ENCODE measurements at regions not wholly inside any gene's neighbourhood (a gene's known extent, or its start where the extent isn't known, plus 50 kb on each side); places are given as distances from the start of the nearest gene placed in this dataset.

DNA sequence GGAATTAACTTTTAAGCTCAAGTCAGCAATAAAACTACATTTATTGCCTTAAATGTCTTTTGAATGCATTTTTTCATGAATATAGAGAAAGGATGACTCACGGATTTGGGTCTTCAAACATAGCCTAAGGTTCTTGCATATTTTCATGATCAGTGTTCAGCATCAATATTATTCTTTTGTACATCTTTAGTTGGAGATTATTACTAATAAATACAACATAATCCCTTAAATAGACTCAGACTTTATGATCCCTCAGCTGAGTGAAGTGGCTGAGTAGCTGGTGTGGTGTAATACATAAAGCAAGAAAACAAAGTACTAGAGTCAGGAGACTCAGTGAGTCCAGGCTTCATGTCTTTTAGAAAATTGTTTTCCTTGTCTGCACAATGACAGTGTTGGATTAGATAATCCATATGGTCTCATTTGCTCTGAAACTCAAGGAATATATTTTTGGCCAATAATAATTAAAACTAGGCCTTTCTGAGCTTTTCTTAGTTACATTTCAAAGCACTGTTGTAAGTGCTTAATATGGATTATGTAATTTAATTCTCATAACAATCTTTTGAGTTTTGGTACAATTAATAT lies 78.3 kb upstream of the UNC5C start:
- H3K4me3 ChIP-seq (replicated peaks; ENCODE audit: insufficient read depth, low read length), result no peak overlapping the region
- DNase-seq (ENCODE audit: low read depth in 1 of 2, low spot score in 1 of 2), result no peak
- no peaks in the 10 kb centered on the region for H3K27me3 ChIP-seq (ENCODE audit: insufficient read depth, poor library complexity, severe bottlenecking)
- no peak overlapping the region for H3K27ac ChIP-seq (replicated peaks)
- TF ChIP-seq POLR2AphosphoS5 (IDR thresholded peaks at IDR 0.05; ENCODE audit: low read depth), result no peak
- TF ChIP-seq SPI1 (IDR thresholded peaks at IDR 0.05; ENCODE audit: borderline replicate concordance, low read depth), result no peak

DNA sequence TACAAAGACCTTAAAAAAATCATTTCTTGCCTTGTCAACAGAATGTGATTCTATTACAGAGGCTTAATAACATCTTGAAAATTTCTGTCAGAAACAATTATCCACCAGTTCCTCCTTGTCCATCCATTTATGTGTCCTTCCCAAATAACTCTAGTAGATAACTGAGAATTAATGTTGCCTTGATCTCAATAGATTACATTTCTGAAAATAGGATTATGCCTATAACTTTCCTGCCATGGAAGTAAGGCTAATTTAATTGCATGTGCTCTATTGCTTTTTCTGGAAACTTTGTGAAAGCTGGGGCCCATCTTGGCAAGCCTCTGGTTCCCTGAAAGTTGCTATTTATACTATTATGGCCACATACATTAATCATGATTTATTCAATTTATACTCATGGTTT lies 76.2 kb upstream of the UNC5C start:
- Histone ChIP-seq H3K4me3 (replicated peaks; ENCODE audit: insufficient read depth, low read length) (no peak overlapping the region), H3K27ac (replicated peaks) (no peak overlapping the region), H3K27me3 (ENCODE audit: insufficient read depth, poor library complexity, severe bottlenecking) (no peaks in the 10 kb centered on the region)
- TF ChIP-seq, protein P1, sequence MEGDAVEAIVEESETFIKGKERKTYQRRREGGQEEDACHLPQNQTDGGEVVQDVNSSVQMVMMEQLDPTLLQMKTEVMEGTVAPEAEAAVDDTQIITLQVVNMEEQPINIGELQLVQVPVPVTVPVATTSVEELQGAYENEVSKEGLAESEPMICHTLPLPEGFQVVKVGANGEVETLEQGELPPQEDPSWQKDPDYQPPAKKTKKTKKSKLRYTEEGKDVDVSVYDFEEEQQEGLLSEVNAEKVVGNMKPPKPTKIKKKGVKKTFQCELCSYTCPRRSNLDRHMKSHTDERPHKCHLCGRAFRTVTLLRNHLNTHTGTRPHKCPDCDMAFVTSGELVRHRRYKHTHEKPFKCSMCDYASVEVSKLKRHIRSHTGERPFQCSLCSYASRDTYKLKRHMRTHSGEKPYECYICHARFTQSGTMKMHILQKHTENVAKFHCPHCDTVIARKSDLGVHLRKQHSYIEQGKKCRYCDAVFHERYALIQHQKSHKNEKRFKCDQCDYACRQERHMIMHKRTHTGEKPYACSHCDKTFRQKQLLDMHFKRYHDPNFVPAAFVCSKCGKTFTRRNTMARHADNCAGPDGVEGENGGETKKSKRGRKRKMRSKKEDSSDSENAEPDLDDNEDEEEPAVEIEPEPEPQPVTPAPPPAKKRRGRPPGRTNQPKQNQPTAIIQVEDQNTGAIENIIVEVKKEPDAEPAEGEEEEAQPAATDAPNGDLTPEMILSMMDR (IDR thresholded peaks at IDR 0.05; ENCODE audit: insufficient read depth, low read length), result no peak
- TF ChIP-seq POLR2AphosphoS5 (IDR thresholded peaks at IDR 0.05; ENCODE audit: low read depth), result no peak
- no peak for TF ChIP-seq SPI1 (IDR thresholded peaks at IDR 0.05; ENCODE audit: borderline replicate concordance, low read depth)
- no peak for TF ChIP-seq GABPA (IDR thresholded peaks at IDR 0.05; ENCODE audit: low read depth)
- TF ChIP-seq, protein P2, sequence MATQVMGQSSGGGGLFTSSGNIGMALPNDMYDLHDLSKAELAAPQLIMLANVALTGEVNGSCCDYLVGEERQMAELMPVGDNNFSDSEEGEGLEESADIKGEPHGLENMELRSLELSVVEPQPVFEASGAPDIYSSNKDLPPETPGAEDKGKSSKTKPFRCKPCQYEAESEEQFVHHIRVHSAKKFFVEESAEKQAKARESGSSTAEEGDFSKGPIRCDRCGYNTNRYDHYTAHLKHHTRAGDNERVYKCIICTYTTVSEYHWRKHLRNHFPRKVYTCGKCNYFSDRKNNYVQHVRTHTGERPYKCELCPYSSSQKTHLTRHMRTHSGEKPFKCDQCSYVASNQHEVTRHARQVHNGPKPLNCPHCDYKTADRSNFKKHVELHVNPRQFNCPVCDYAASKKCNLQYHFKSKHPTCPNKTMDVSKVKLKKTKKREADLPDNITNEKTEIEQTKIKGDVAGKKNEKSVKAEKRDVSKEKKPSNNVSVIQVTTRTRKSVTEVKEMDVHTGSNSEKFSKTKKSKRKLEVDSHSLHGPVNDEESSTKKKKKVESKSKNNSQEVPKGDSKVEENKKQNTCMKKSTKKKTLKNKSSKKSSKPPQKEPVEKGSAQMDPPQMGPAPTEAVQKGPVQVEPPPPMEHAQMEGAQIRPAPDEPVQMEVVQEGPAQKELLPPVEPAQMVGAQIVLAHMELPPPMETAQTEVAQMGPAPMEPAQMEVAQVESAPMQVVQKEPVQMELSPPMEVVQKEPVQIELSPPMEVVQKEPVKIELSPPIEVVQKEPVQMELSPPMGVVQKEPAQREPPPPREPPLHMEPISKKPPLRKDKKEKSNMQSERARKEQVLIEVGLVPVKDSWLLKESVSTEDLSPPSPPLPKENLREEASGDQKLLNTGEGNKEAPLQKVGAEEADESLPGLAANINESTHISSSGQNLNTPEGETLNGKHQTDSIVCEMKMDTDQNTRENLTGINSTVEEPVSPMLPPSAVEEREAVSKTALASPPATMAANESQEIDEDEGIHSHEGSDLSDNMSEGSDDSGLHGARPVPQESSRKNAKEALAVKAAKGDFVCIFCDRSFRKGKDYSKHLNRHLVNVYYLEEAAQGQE (IDR thresholded peaks at IDR 0.05; ENCODE audit: insufficient replicate concordance, low read depth), result no peak
- DNase-seq (ENCODE audit: low read depth in 1 of 2, low spot score in 1 of 2), result no peak

DNA sequence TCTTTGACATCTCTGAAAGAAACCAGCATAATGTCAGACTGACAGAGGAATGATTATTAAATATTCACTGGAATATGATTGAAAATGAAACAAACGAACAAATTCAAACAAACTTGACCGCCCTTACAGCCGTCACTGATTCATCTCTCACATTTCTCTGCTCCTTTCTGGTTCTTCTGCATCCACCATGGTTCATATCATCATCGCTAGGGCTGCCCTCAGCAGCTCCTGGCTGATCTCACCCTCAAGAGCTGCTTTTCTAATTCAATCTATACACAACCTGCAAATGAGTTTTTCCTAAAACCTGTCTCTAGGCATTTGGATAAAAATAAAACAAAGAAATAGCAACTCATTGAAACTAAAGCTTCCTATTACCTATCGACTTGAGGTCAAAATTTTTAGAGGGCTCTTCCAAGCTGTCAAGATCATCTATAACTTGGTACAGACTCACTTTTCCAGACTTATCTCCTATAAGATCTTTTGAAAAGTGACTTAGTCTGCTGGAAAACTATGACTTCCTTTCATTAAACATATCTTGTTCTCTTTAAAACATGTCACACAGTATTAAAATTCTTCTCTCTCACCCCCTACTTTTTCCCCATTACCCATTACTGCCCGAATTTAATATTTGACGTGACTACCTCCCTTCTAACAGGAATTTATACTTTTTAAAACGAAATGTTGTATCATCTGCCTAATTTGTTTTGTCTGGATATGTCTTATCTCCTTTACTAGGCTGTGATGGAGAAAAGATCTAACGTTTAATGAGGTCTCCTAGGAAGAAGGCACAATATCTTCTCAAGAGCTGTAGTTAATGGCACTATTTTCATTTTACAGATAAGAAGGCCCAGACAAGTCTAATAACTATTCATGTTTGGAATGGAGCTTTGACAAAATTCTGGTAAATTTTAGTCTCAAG lies 71.0 kb upstream of the UNC5C start:
- H3K27me3 ChIP-seq (ENCODE audit: insufficient read depth, poor library complexity, severe bottlenecking), result no peaks in the 10 kb centered on the region

DNA sequence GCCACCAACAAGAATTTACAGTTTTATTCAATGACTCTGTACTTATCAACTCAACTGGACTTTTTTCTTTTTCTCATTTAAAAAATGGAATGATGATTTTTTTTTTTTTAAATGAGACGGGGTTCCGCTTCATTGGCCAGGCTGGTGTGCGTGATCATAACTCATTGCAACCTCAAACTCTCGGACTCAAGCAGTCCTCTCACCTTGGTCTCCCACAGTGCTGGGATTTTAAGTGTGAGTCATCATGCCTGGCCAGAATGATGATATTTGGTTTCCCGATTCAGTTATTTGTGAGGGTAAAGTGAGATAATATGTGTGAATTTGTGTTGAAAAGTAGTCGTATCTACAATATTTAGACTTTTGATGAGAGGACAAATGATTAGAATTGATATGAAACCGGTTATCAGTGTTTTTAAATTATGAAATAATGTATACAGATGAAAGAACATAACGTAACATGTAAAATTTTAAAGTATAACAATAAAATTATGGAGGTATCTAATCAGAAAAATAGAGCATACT lies 66.0 kb upstream of the UNC5C start:
- TF ChIP-seq, protein P2 (IDR thresholded peaks at IDR 0.05; ENCODE audit: insufficient replicate concordance, low read depth), result no peak
- TF ChIP-seq SPI1 (IDR thresholded peaks at IDR 0.05; ENCODE audit: borderline replicate concordance, low read depth), result no peak
- TF ChIP-seq, protein P1 (IDR thresholded peaks at IDR 0.05; ENCODE audit: insufficient read depth, low read length), result no peak
- no peak for TF ChIP-seq POLR2AphosphoS5 (IDR thresholded peaks at IDR 0.05; ENCODE audit: low read depth)
- TF ChIP-seq GABPA (IDR thresholded peaks at IDR 0.05; ENCODE audit: low read depth), result no peak
- H3K27ac ChIP-seq (replicated peaks), result no peak overlapping the region
- no peak for DNase-seq (ENCODE audit: low read depth in 1 of 2, low spot score in 1 of 2)
- no peaks in the 10 kb centered on the region for H3K27me3 ChIP-seq (ENCODE audit: insufficient read depth, poor library complexity, severe bottlenecking)
- no peak overlapping the region for H3K4me3 ChIP-seq (replicated peaks; ENCODE audit: insufficient read depth, low read length)

More for the DNA sequence above, 71.0 kb upstream of the UNC5C start:
- Histone ChIP-seq H3K4me3 (replicated peaks; ENCODE audit: insufficient read depth, low read length) (no peak overlapping the region), H3K27ac (replicated peaks) (no peak overlapping the region)
- no peak for TF ChIP-seq SPI1 (IDR thresholded peaks at IDR 0.05; ENCODE audit: borderline replicate concordance, low read depth)
- no peak for TF ChIP-seq POLR2AphosphoS5 (IDR thresholded peaks at IDR 0.05; ENCODE audit: low read depth)
- no peak for DNase-seq (ENCODE audit: low read depth in 1 of 2, low spot score in 1 of 2)

Data from HL-60 (cell line).